H9 (cell line): ENCODE measurements at regions not wholly inside any gene's neighbourhood (a gene's known extent, or its start where the extent isn't known, plus 50 kb on each side); places are given as distances from the start of the nearest gene placed in this dataset.

ENCODE experiments used
- DNase-seq: peaks from one replicate; pipeline ENCODE4 v3.0.0-alpha.2; 2017
- H2AFZ ChIP-seq: one replicate; pipeline ENCODE4 v1.6.1; 2013; ENCODE audit warnings: mild to moderate bottlenecking, low read length, control low read depth, moderate library complexity
- H2AK5ac ChIP-seq: 2 replicates; pipeline ENCODE4 v1.6.1; 2013; ENCODE audit warnings: low read length, control low read depth, mixed read lengths; ENCODE audit not compliant: insufficient read length
- H2BK120ac ChIP-seq: one replicate; pipeline ENCODE4 v1.6.1; 2013; ENCODE audit warnings: low read depth, mild to moderate bottlenecking, low read length, control low read depth, inconsistent platforms; ENCODE audit not compliant: poor library complexity, severe bottlenecking
- H2BK12ac ChIP-seq: 2 replicates; pipeline ENCODE4 v1.6.1; 2013; ENCODE audit warnings: low read length, control low read depth, mixed read lengths, low read depth; ENCODE audit not compliant: insufficient read length
- H2BK15ac ChIP-seq: 2 replicates; pipeline ENCODE4 v1.6.1; 2013; ENCODE audit warnings: low read depth, low read length, control low read depth
- H2BK20ac ChIP-seq: one replicate; pipeline ENCODE4 v1.6.1; 2013; ENCODE audit warnings: low read depth, mild to moderate bottlenecking, low read length, control low read depth, inconsistent platforms; ENCODE audit not compliant: poor library complexity, severe bottlenecking
- H2BK5ac ChIP-seq: 2 replicates; pipeline ENCODE4 v1.6.1; 2013; ENCODE audit warnings: low read length, control low read depth, mixed read lengths; ENCODE audit not compliant: insufficient read length
- H3K14ac ChIP-seq: 2 replicates; pipeline ENCODE4 v1.6.1; 2013; ENCODE audit warnings: low read length, control low read depth; ENCODE audit not compliant: insufficient read depth
- H3K18ac ChIP-seq: 2 replicates; pipeline ENCODE4 v1.6.1; 2013; ENCODE audit warnings: low read depth, mild to moderate bottlenecking, mixed read lengths, low read length, control low read depth; ENCODE audit not compliant: insufficient read length
- H3K23ac ChIP-seq: 2 replicates; pipeline ENCODE4 v1.6.1; 2013; ENCODE audit warnings: low read length, control low read depth, mixed read lengths, low read depth; ENCODE audit not compliant: insufficient read length
- H3K23me2 ChIP-seq: 2 replicates; pipeline ENCODE4 v1.6.1; 2013; ENCODE audit warnings: low read depth, mild to moderate bottlenecking, mixed read lengths, low read length, control low read depth; ENCODE audit not compliant: insufficient read length, poor library complexity, severe bottlenecking
- H3K27ac ChIP-seq: 2 replicates; pipeline ENCODE4 v1.5.1; 2013; ENCODE audit warnings: low read length, control low read depth, mixed read lengths, low read depth; ENCODE audit not compliant: insufficient read length
- H3K27me3 ChIP-seq: 2 replicates; pipeline ENCODE4 v1.6.1; 2013; ENCODE audit warnings: low read length, control low read depth, inconsistent platforms; ENCODE audit not compliant: insufficient read depth
- H3K4ac ChIP-seq: 2 replicates; pipeline ENCODE4 v1.6.1; 2013; ENCODE audit warnings: low read depth, mild to moderate bottlenecking, control low read depth, inconsistent platforms, low read length, moderate library complexity
- H3K4me1 ChIP-seq: 2 replicates; pipeline ENCODE4 v1.6.1; 2013; ENCODE audit warnings: low read length, control low read depth, inconsistent platforms; ENCODE audit not compliant: insufficient read depth
- H3K4me2 ChIP-seq: 2 replicates; pipeline ENCODE4 v1.6.1; 2013; ENCODE audit warnings: low read length, control low read depth, mixed read lengths; ENCODE audit not compliant: insufficient read length, insufficient read depth
- H3K56ac ChIP-seq: 2 replicates; pipeline ENCODE4 v1.6.1; 2013; ENCODE audit warnings: low read depth, mild to moderate bottlenecking, mixed read lengths, low read length, control low read depth; ENCODE audit not compliant: insufficient read length
- H3K79me1 ChIP-seq: 2 replicates; pipeline ENCODE4 v1.6.1; 2013; ENCODE audit warnings: low read depth, mild to moderate bottlenecking, moderate library complexity, low read length, control low read depth, inconsistent platforms; ENCODE audit not compliant: insufficient read depth, poor library complexity, severe bottlenecking
- H3K79me2 ChIP-seq: 2 replicates; pipeline ENCODE4 v1.6.1; 2013; ENCODE audit warnings: low read length, control low read depth, inconsistent platforms; ENCODE audit not compliant: insufficient read depth
- H3K9ac ChIP-seq: 2 replicates; pipeline ENCODE4 v1.6.1; 2013; ENCODE audit warnings: low read length, control low read depth, mixed read lengths; ENCODE audit not compliant: insufficient read length; ENCODE audit errors: extremely low read depth
- H3K9me3 ChIP-seq: one replicate; pipeline ENCODE4 v1.6.1; 2013; ENCODE audit warnings: low read depth, low read length, inconsistent platforms; ENCODE audit not compliant: control insufficient read depth
- H3T11ph ChIP-seq: one replicate; pipeline ENCODE4 v1.6.1; 2013; ENCODE audit warnings: mild to moderate bottlenecking, low read length, control low read depth, inconsistent platforms
- H4K20me1 ChIP-seq: one replicate; pipeline ENCODE4 v1.6.1; 2013; ENCODE audit not compliant: control insufficient read depth, insufficient read length, insufficient read depth
- H4K5ac ChIP-seq: 2 replicates; pipeline ENCODE4 v1.6.1; 2013; ENCODE audit warnings: low read depth, mild to moderate bottlenecking, mixed read lengths, low read length, control low read depth; ENCODE audit not compliant: insufficient read length
- H4K8ac ChIP-seq: replicated peaks from 2 replicates; pipeline ENCODE4 v1.6.1; 2013; ENCODE audit warnings: low read length, control low read depth, mixed read lengths, low read depth; ENCODE audit not compliant: insufficient read length
- H4K91ac ChIP-seq: 2 replicates; pipeline ENCODE4 v1.6.1; 2013; ENCODE audit warnings: low read depth, mild to moderate bottlenecking, moderate library complexity, mixed read lengths, low read length, control low read depth; ENCODE audit not compliant: insufficient read length
- H3K27ac Mint-ChIP-seq, 3 experiments: 2 replicates in 2 of 3; 3 replicates in 1 of 3; pipeline ENCODE4 v1.8.0; 2020 to 2021; ENCODE audit warnings: mixed read lengths in 3 of 3, mild to moderate bottlenecking in 1 of 3, moderate library complexity in 1 of 3
- H3K27me3 Mint-ChIP-seq: 2 replicates; pipeline ENCODE4 v1.8.0; 2021; ENCODE audit warnings: low read depth, mild to moderate bottlenecking, moderate library complexity, mixed read lengths
- H3K36me3 Mint-ChIP-seq, 3 experiments: 2 replicates in 2 of 3; 3 replicates in 1 of 3; pipeline ENCODE4 v1.8.0; 2020 to 2021; ENCODE audit warnings: low read depth in 3 of 3, mixed read lengths in 3 of 3; ENCODE audit not compliant: insufficient read depth in 1 of 3
- H3K4me1 Mint-ChIP-seq, 2 experiments: 2 replicates each; pipeline ENCODE4 v1.8.0; 2020; ENCODE audit warnings: mixed read lengths in 2 of 2
- H3K4me3 Mint-ChIP-seq, 2 experiments: 2 replicates in 1 of 2; 3 replicates in 1 of 2; pipeline ENCODE4 v1.8.0; 2020 to 2021; ENCODE audit warnings: mild to moderate bottlenecking in 2 of 2, mixed read lengths in 2 of 2, moderate library complexity in 1 of 2
- H3K9me3 Mint-ChIP-seq, 2 experiments: 2 replicates in 1 of 2; 3 replicates in 1 of 2; pipeline ENCODE4 v1.8.0; 2020; ENCODE audit warnings: mild to moderate bottlenecking in 2 of 2, mixed read lengths in 2 of 2, moderate library complexity in 1 of 2
- CTCF ChIP-seq: fragments of 200-600 bp; sonication (generic); conservative IDR thresholded peaks from 3 replicates; pipeline ENCODE4 v1.8.0; 2021; ENCODE audit warnings: antibody characterized with exemption, mild to moderate bottlenecking
- WGBS: extraction: QIAGEN DNeasy Blood & Tissue Kit; methylation state at CpG from one replicate; pipeline ENCODE4 v1.1.7; 2013; ENCODE audit warnings: missing lambda C conversion rate, low lambda C conversion rate, mixed read lengths; ENCODE audit not compliant: insufficient read length; ENCODE audit errors: extremely low coverage; 5-methylcytosine and 5-hydroxymethylcytosine counted together

DNA sequence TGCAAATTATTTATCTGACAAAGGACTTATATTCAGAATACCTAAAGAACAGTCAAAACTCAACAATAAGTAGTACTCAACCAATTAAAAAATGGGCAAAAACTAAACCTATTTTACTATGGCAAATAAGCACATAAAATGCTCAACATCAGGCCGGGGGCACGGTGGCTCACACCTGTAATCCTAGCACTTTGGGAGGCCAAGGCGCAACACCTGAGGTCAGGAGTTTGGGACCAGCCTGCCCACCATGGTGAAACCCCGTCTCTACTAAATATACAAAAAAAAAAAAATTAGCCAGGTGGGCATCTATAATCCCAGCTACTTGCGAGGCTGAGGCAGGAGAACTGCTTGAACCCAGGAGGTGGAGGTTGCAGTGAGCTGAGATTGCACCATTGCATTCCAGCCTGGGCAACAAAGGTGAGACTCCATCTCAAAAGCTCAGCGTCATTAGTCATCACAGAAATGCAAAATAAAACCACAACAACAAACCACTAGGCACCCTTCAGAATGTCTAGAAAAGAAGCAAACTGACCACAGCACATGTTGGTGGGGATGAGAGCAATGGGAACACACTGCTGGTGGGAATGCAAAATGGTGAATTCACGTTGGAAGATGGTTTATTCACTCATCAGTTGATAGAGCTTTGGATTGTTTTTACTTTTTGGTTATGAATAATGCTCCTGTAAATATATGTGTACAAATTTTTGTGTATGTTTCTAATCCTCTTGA lies 180.6 kb upstream of the SOX1 start:
- H3K27me3 ChIP-seq = no peaks in the 10 kb centered on the region
- peaks cover 44% of the 10 kb centered on the region for H3K27me3 Mint-ChIP-seq
- no peak overlapping the region for H4K91ac ChIP-seq
- H2AK5ac ChIP-seq = no peak overlapping the region
- no peak overlapping the region for H3K4me3 Mint-ChIP-seq
- H4K5ac ChIP-seq = no peak overlapping the region
- H3K23me2 ChIP-seq = no peaks in the 10 kb centered on the region
- H3K9me3 Mint-ChIP-seq = no peaks in the 10 kb centered on the region; a peak in 1 of 5 replicates
- H4K20me1 ChIP-seq = peaks cover 4% of the 10 kb centered on the region
- TF ChIP-seq CTCF = no peak
- H3K14ac ChIP-seq = no peak overlapping the region
- no peak overlapping the region for H2BK15ac ChIP-seq
- no peak overlapping the region for H3K4me2 ChIP-seq
- no peaks in the 10 kb centered on the region for H3K36me3 Mint-ChIP-seq
- no peaks in the 10 kb centered on the region for H3K79me2 ChIP-seq
- H2BK12ac ChIP-seq = no peak overlapping the region
- no peak overlapping the region for H2BK120ac ChIP-seq
- no peak overlapping the region for H2AFZ ChIP-seq
- no peaks in the 10 kb centered on the region for H3K9me3 ChIP-seq
- H3K27ac ChIP-seq = no peak overlapping the region
- no peak overlapping the region for H2BK20ac ChIP-seq
- no peak overlapping the region for H2BK5ac ChIP-seq
- no peak overlapping the region for H3K18ac ChIP-seq
- DNase-seq = no peak
- H3T11ph ChIP-seq = no peak overlapping the region
- H3K23ac ChIP-seq = no peak overlapping the region
- WGBS = no CpG with 5 or more reads among the region's 7 CpGs
- H3K9ac ChIP-seq = no peak overlapping the region
- H4K8ac ChIP-seq = no peak overlapping the region
- no peak overlapping the region for H3K27ac Mint-ChIP-seq
- no peaks in the 10 kb centered on the region for H3K4me1 ChIP-seq
- H3K4ac ChIP-seq = no peak overlapping the region
- H3K79me1 ChIP-seq = no peaks in the 10 kb centered on the region
- no peak overlapping the region for H3K56ac ChIP-seq
- no peaks in the 10 kb centered on the region for H3K4me1 Mint-ChIP-seq
